ENCODE measurements at regions not wholly inside any gene's neighbourhood (a gene's known extent, or its start where the extent isn't known, plus 50 kb on each side); places are given as distances from the start of the nearest gene placed in this dataset.
"Not testable (repeated sequence)": the region's sequence is repeated elsewhere in the genome, so short reads cannot be mapped to it uniquely, and the experiment has no call there.

DNA sequence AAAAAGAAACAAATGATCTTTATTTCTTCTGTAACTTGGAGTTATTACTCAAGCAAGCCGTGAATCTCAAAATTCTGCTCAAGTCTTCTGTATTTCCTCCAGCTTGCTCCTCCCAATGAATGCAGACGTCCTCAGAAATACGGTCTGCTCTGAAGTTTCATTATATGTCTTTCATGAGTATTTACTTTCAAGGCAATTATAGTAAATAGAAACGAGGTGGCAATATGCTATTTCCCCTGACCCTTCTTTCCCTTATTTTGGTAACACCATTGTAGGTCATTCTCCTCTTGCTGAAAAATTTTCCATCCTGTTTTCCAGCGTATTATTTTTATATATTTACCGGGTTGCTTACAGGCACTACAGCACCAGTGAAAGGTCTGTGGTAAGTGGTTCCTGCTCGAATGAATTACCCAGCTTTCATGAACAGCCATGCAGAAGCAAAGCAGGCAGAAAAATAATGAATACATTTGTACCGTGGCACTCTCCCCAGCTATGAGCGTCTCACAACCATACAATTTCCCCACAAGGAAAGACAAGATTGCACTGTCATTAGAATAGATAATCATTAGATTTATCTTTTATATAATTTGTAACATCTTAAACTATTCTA, 350.9 kb upstream of the PKN2 start:
- H3K27me3 Mint-ChIP-seq (ENCODE audit: low read depth) = no peaks in the 10 kb centered on the region
- no peaks in the 10 kb centered on the region for H3K9me3 Mint-ChIP-seq (ENCODE audit: low read depth)
- no peak overlapping the region for H3K27ac Mint-ChIP-seq (ENCODE audit: unreplicated experiment)
- H3K36me3 Mint-ChIP-seq (ENCODE audit: low read depth) = no peaks in the 10 kb centered on the region
- no peak for DNase-seq (ENCODE audit: low spot score)
- H3K4me1 Mint-ChIP-seq (ENCODE audit: low read depth) = no peaks in the 10 kb centered on the region
- H3K4me3 Mint-ChIP-seq (ENCODE audit: unreplicated experiment) = no peak overlapping the region
- TF ChIP-seq, protein P1, sequence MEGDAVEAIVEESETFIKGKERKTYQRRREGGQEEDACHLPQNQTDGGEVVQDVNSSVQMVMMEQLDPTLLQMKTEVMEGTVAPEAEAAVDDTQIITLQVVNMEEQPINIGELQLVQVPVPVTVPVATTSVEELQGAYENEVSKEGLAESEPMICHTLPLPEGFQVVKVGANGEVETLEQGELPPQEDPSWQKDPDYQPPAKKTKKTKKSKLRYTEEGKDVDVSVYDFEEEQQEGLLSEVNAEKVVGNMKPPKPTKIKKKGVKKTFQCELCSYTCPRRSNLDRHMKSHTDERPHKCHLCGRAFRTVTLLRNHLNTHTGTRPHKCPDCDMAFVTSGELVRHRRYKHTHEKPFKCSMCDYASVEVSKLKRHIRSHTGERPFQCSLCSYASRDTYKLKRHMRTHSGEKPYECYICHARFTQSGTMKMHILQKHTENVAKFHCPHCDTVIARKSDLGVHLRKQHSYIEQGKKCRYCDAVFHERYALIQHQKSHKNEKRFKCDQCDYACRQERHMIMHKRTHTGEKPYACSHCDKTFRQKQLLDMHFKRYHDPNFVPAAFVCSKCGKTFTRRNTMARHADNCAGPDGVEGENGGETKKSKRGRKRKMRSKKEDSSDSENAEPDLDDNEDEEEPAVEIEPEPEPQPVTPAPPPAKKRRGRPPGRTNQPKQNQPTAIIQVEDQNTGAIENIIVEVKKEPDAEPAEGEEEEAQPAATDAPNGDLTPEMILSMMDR (IDR thresholded peaks at IDR 0.05) = no peak

GRCh38 chr1:88341447-88341846, 342.6 kb upstream of the PKN2 start:
- no peaks in the 10 kb centered on the region for H3K27me3 Mint-ChIP-seq (ENCODE audit: low read depth)
- no peak overlapping the region for H3K27ac Mint-ChIP-seq (ENCODE audit: unreplicated experiment)

DNA sequence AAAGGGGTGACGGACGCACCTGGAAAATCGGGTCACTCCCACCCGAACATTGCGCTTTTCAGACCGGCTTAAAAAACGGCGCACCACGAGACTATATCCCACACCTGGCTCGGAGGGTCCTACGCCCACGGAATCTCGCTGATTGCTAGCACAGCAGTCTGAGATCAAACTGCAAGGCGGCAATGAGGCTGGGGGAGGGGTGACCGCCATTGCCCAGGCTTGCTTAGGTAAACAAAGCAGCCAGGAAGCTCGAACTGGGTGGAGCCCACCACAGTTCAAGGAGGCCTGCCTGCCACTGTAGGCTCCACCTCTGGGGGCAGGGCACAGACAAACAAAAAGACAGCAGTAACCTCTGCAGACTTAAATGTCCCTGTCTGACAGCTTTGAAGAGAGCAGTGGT, 342.0 kb upstream of the PKN2 start:
- DNase-seq (ENCODE audit: low spot score); H3K9me3 Mint-ChIP-seq (ENCODE audit: low read depth); H3K4me1 Mint-ChIP-seq (ENCODE audit: low read depth); H3K4me3 Mint-ChIP-seq (ENCODE audit: unreplicated experiment); H3K27ac Mint-ChIP-seq (ENCODE audit: unreplicated experiment); H3K27me3 Mint-ChIP-seq (ENCODE audit: low read depth); H3K36me3 Mint-ChIP-seq (ENCODE audit: low read depth): not testable (repeated sequence)

More at GRCh38 chr1:88341447-88341846, 342.6 kb upstream of the PKN2 start:
- Mint-ChIP-seq H3K9me3 (ENCODE audit: low read depth) (peaks cover 7% of the 10 kb centered on the region), H3K36me3 (ENCODE audit: low read depth) (no peaks in the 10 kb centered on the region), H3K4me3 (ENCODE audit: unreplicated experiment) (no peak overlapping the region), H3K4me1 (ENCODE audit: low read depth) (no peaks in the 10 kb centered on the region)
- no peak for DNase-seq (ENCODE audit: low spot score)
- TF ChIP-seq, protein P1 (IDR thresholded peaks at IDR 0.05) = no peak

GRCh38 chr1:88350648-88351047, 333.4 kb upstream of the PKN2 start:
- TF ChIP-seq, protein P1 (IDR thresholded peaks at IDR 0.05) = no peak
- H3K36me3 Mint-ChIP-seq (ENCODE audit: low read depth) = no peaks in the 10 kb centered on the region
- peaks cover 5% of the 10 kb centered on the region for H3K27me3 Mint-ChIP-seq (ENCODE audit: low read depth)
- H3K4me1 Mint-ChIP-seq (ENCODE audit: low read depth) = no peaks in the 10 kb centered on the region
- H3K9me3 Mint-ChIP-seq (ENCODE audit: low read depth) = no peaks in the 10 kb centered on the region
- no peak overlapping the region for H3K4me3 Mint-ChIP-seq (ENCODE audit: unreplicated experiment)
- no peak for DNase-seq (ENCODE audit: low spot score)
- H3K27ac Mint-ChIP-seq (ENCODE audit: unreplicated experiment) = no peak overlapping the region

DNA sequence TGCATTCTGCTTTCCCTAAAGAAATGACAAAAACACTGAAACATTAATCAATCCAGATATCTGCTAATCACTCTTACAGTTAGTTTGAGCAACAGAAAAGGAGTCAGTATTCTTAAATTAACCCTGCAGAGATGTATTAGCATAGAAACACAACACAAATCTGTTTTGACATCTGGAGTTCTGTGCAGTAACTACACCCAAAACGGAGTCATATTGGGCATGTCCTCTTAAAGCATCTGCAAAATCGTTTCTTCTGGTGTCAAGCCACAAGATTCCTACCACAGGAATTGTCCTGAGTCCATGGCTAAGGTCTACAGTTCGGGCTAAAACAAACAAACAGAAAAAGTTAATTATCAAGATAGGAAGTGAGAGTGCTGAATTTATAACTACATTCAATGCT, 332.1 kb upstream of the PKN2 start:
- TF ChIP-seq, protein P1 (IDR thresholded peaks at IDR 0.05) = no peak
- no peaks in the 10 kb centered on the region for H3K36me3 Mint-ChIP-seq (ENCODE audit: low read depth)

GRCh38 chr1:88354256-88354655, 329.8 kb upstream of the PKN2 start:
- no peak overlapping the region for H3K27ac Mint-ChIP-seq (ENCODE audit: unreplicated experiment)
- no peak for DNase-seq (ENCODE audit: low spot score)
- no peaks in the 10 kb centered on the region for H3K4me1 Mint-ChIP-seq (ENCODE audit: low read depth)
- H3K27me3 Mint-ChIP-seq (ENCODE audit: low read depth) = peaks cover 5% of the 10 kb centered on the region
- H3K9me3 Mint-ChIP-seq (ENCODE audit: low read depth) = no peaks in the 10 kb centered on the region
- H3K36me3 Mint-ChIP-seq (ENCODE audit: low read depth) = no peaks in the 10 kb centered on the region
- TF ChIP-seq, protein P1 (IDR thresholded peaks at IDR 0.05) = no peak
- H3K4me3 Mint-ChIP-seq (ENCODE audit: unreplicated experiment) = no peak overlapping the region

More for the DNA sequence above, 332.1 kb upstream of the PKN2 start:
- Mint-ChIP-seq H3K9me3 (ENCODE audit: low read depth) (no peaks in the 10 kb centered on the region), H3K27ac (ENCODE audit: unreplicated experiment) (no peak overlapping the region), H3K27me3 (ENCODE audit: low read depth) (peaks cover 5% of the 10 kb centered on the region), H3K4me1 (ENCODE audit: low read depth) (no peaks in the 10 kb centered on the region), H3K4me3 (ENCODE audit: unreplicated experiment) (no peak overlapping the region)
- no peak for DNase-seq (ENCODE audit: low spot score)
